Embryonic facial prominence (tissue), 1 donor: ENCODE measurements at regions not wholly inside any gene's neighbourhood (a gene's known extent, or its start where the extent isn't known, plus 50 kb on each side); places are given as distances from the start of the nearest gene placed in this dataset.
"Not testable (repeated sequence)": the region's sequence is repeated elsewhere in the genome, so short reads cannot be mapped to it uniquely, and the experiment has no call there.

Experiments used
- DNase-seq: peaks from one replicate; pipeline ENCODE4 v3.0.0-alpha.2; 2016; ENCODE audit errors: extremely low spot score

DNA sequence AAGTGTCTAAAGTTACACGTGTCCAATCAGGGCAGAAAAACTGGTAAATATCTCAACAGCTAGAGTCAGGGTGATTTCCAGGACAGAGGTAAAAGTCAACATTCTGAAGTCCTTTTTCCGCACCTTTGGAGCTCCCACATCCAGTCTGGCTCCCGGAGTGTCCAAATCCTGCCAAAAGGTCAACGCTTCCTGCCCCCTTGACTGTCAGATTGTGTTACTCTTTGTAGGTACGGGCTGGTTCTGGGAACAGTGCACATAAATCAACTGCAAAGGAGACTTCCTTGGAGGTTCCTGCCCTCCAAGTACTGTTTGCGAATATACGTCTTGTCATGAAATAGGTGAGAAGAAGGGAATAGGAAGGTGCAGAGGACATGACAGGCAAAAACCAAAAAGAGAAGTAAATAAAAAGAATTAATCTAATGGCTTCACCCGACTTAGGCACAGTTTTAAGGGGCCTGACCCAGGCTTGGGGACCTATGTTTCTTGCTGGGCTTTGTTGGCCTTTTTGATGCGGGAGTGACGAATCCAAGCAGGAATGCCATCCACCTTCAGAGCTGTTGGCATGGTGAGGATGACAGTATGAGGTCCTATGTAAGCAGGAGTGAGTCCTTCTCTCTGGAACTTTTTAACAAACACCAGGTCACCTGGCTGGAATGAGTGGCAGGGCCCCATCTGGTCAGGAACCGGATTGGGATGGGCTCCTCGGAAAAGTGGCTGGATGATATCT is 155.4 kb downstream of the TRIM27 start:
- DNase-seq: no peak

DNA sequence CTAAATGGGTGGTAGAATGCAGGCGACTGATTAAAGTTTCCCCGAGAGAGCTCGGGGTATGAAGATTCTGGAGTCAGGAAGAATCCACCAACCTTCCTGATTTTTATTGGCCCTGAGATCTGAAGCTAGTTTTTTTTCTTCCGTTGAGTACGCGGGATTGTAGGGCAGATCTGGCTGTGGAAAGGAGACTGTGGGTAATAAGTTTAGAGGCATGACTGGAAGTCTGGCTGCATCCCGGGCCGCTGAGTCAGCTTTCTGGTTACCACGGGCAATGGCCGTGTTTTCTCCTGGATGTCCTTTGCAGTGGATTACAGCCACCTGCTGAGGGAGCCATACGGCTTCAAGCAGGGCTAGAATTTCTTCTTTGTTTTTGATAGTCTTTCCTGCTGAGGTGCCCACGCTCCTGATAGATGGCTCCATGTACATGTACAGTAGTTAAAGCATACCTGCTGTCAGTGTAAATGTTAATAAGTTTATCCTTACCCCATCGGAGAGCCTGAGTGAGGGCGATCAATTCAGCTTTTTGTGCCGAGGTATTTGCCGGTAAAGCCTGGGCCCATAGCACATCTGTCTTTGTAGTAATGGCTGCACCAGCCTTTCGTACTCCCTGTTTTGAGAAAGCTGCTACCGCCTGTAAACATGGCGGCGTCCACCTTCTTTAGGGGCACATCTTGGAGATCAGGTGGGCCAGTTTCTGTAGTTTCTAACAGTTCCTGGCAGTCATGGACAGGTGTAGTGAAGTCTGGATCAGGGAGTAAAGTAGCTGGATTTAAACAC is 154.0 kb downstream of the TRIM27 start:
- DNase-seq: no peak

GRCh38 chr6:28770732-28771131 is 153.1 kb downstream of the TRIM27 start:
- DNase-seq: no peak

GRCh38 chr6:28771401-28772267 is 152.2 kb downstream of the TRIM27 start:
- no peak for DNase-seq

DNA sequence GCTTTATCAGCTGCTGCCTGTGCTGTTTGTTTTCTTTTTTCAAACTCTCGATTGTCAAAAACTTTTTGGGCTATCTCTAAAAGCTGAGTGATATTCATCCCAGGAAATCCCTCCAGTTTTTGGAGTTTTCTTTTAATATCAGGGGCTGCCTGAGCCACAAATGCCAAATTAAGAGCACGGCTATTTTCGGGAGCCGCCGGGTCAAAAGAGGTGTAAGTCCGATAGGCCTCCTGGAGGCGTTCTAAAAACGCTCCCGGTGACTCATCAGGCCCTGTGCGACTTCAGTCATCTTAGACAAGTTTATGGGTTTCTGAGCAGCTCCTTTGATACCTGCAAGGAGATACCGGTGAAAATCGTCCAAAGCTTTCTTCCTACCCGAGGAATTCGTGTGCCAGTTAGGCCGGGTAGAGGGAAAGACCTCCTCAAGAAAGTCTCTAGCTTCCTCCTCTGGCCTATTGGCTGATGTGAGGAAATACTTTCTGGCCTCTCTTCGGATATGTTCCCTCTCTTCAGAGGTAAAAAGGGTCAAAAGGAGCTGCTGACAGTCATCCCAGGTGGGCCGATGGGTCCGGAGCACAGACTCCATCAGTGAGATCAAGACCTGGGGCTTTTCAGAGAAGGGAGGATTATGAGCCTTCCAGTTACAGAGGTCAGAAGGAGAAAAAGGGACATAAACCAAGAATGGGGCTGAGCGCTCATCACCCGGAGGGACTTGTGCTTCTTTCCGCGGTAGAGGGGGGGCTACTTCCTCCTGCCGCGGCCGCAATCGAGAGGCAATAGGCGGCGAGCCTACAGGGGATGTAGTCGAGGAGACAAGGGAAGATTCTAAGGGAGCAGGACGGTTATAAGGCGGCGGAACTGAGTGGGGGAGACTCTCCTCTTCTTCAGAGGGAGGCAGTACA is 151.1 kb downstream of the TRIM27 start:
- DNase-seq: no peak

DNA sequence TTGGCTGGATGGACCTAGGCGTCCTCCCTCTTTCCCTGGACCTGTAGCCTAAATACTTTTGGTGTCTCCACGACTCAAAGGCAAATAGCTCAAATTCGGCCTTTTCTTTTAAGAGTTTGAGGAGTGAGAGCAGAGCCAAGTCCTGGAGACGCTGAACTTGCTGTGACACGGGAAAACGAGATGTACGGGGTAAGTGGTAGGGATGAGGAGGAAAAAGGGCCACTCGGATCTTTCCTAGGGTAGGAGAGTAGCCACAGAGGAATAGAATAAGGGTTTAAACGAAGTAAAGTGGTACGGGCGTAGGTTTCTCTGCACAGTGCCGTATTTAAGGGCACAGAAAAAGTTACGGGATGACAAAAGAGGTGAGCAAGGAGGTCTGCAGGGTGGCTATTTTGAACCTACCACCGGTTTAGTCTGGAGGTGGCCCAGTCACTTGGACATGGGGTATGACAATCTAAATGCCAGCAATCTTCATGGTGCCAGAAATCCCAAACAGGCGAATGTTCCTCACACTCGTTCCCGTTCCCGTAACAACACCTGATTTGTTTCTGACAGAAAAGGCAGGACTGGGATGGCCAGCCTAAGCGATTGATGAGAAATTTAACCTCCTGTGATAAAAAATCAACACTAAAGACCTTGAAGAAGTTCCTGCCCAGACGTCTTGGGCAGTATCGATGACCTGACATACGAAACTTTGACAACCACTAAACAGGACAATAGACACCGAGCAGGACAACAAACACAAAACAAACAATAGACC is 149.3 kb downstream of the TRIM27 start:
- DNase-seq: no peak

- DNase-seq: no peak
Observed at GRCh38 chr6:28775052-28775376, 148.8 kb downstream of the TRIM27 start.

- DNase-seq: no peak
Observed at GRCh38 chr6:28775405-28776129, 148.2 kb downstream of the TRIM27 start.

GRCh38 chr6:28776269-28777146 is 147.3 kb downstream of the TRIM27 start:
- DNase-seq: no peak

GRCh38 chr6:28777147-28777461 is 146.7 kb downstream of the TRIM27 start:
- DNase-seq: no peak

GRCh38 chr6:28782113-28782673 is 141.6 kb downstream of the TRIM27 start:
- DNase-seq: no peak

DNA sequence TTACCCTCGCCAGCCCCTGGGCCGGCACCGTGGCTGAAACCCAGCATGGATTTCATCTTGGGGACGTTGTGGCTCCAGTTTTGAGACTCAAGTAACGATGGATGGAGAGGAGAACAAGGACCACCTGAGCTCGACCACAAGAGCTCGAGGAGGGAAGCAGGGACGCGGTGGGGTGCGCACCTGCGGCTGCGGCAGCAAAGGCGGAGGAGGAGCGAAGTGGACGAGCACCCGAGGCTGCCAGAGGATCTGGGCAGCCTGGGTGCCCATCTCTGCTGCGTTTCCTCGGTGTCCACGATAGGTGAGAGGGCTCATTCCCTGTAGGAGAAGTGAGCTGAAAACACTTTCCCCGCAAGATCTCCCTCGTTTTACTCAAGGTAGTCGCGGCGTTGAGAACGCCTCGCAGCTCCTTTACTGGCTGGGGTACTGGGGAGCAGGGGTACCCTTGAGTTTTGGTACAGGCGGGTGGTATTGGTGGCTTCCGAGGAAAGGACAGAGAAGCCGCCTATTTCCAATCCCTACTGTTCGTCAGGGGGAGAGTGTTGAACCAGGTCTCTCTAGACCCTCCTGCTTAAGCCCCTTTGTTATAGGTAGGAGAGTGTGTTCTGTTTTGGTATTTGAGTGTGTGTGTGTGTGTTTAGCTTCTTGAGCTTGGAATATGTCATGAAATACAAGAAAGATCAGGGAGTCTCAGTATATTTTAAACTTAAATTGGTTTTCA is 137.7 kb downstream of the TRIM27 start:
- no peak for DNase-seq

GRCh38 chr6:28789553-28790083 is 134.2 kb downstream of the TRIM27 start:
- no peak for DNase-seq

DNA sequence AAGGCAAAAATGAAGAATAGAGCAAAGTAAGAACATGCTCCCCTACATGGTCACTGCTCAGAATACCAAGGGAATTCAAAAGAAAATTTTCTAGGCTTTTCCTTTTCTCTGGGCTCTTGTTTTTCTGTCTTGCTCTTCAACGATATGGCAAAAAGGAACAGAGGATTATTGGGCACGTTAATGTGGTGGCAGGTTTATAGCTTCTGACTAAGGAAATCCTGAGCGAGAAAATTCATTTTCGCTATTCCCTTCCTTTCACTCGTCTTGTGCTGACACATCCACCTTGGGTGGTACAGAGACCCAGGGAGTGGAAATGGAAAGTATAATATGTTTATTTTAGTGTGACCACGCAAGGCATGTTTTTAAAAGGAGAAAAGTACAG is 132.8 kb downstream of the TRIM27 start:
- no peak for DNase-seq

- DNase-seq: no peak
Observed at GRCh38 chr6:28794175-28795002, 129.4 kb downstream of the TRIM27 start.

DNA sequence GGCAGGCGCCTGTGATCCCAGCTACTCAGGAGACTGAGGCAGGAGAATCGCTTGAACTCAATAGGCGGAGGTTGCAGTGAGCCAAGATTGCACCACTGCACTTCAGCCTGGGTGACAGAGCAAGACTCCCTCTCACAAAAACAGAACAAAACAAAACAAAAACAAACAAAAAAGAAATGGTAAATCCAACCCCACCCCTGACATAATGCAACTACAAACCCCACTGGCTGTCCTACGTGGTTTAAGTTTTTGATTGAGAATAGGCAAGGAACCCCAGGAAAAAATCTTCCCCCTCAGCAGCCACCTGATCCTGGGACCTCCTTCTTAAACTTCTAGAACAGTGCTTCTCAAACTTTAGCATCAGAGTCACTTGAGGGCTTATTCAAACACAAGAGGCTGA is 123.1 kb downstream of the TRIM27 start:
- DNase-seq: not testable (repeated sequence)
